A549 (cell line): ENCODE measurements at regions not wholly inside any gene's neighbourhood (a gene's known extent, or its start where the extent isn't known, plus 50 kb on each side); places are given as distances from the start of the nearest gene placed in this dataset.

Experiments used
- ATAC-seq, 2 experiments: fragments of 200-7000 bp in 1 of 2; fragments of >200 bp in 1 of 2; cut with Nextera tagmentation in 1 of 2; cut with Tn5 transposase in 1 of 2; 3 replicates each; pipeline versions ENCODE4 v1.8.0 to v1.9.1; 2018 to 2020; ENCODE audit warnings: mild to moderate bottlenecking in 1 of 2, moderate library complexity in 1 of 2
- CTCF ChIA-PET: fragments of 300-600 bp; sonication (Branson Sonifier 250); formaldehyde crosslinking; extraction: SDS; loops from one replicate; lab custom pipeline; 2021; ENCODE audit warnings: antibody characterized with exemption, inconsistent platforms; lab: Yijun Ruan, JAX
- POLR2A ChIA-PET: fragments of 350-600 bp; formaldehyde crosslinking; extraction: SDS; loops from one replicate; lab custom pipeline; 2021; ENCODE audit warnings: antibody characterized with exemption, inconsistent platforms; lab: Yijun Ruan, JAX
- DNase-seq, 2 experiments: peaks; one replicate each; pipeline versions ENCODE4 v3.0.0 to v3.0.0-alpha.2; 2011 to 2016; ENCODE audit warnings: low read depth in 1 of 2, low spot score in 1 of 2
- FAIRE-seq: peaks from 2 replicates; lab custom pipeline; 2011; peaks lifted over from hg19 to GRCh38; lab: Jason Lieb, UNC
- H3K27ac ChIP-seq, 2 experiments: fragments of >200 bp; sonication (Bioruptor Twin); formaldehyde crosslinking; 3 replicates each; pipeline ENCODE4 v1.5.1; 2016 to 2017
- H3K4me1 ChIP-seq: fragments of >200 bp; sonication (Bioruptor Twin); formaldehyde crosslinking; 3 replicates; pipeline ENCODE4 v1.6.1; 2016
- H3K4me2 ChIP-seq: fragments of >200 bp; sonication (Bioruptor Twin); formaldehyde crosslinking; 3 replicates; pipeline ENCODE4 v1.6.1; 2016
- H3K4me3 ChIP-seq: fragments of >200 bp; sonication (Bioruptor Twin); formaldehyde crosslinking; 3 replicates; pipeline ENCODE4 v1.5.1; 2016
- H3K9me3 ChIP-seq: fragments of >200 bp; sonication (Bioruptor Twin); formaldehyde crosslinking; 3 replicates; pipeline ENCODE4 v1.6.1; 2016
- BCL3 ChIP-seq: fragments of >200 bp; sonication (Bioruptor Twin); formaldehyde crosslinking; IDR thresholded peaks from 3 replicates; pipeline ENCODE4 v1.6.1; 2016
- CBX2 ChIP-seq: fragments of 200-600 bp; sonication (generic); IDR thresholded peaks from 2 replicates; pipeline ENCODE4 v1.6.1; 2016; ENCODE audit warnings: low read depth, mild to moderate bottlenecking, borderline replicate concordance
- CBX8 ChIP-seq: fragments of 200-600 bp; sonication (generic); IDR thresholded peaks from 2 replicates; pipeline ENCODE4 v1.6.1; 2016
- CEBPB ChIP-seq, 2 experiments: fragments of >200 bp in 1 of 2; sonication (Bioruptor Twin) in 1 of 2; formaldehyde crosslinking in 1 of 2; IDR thresholded peaks; 2 replicates each; pipeline ENCODE4 v1.6.1; 2012 to 2016
- ELK1 ChIP-seq: fragments of 150-350 bp; IDR thresholded peaks from 2 replicates; pipeline ENCODE4 v1.6.1; 2014; ENCODE audit warnings: low read depth, mild to moderate bottlenecking, low read length
- FOSL2 ChIP-seq, 2 experiments: fragments of 450-650 bp in 1 of 2; fragments of >200 bp in 1 of 2; sonication (Bioruptor Twin) in 1 of 2; formaldehyde crosslinking; IDR thresholded peaks; 2 replicates each; pipeline versions ENCODE4 v1.5.0 to v1.6.1; 2016 to 2020; ENCODE audit warnings: mild to moderate bottlenecking in 1 of 2, moderate library complexity in 1 of 2
- FOXS1 ChIP-seq: fragments of 250-450 bp; sonication (Bioruptor Pico); IDR thresholded peaks from 2 replicates; pipeline ENCODE4 v1.5.0; 2020; ENCODE audit warnings: mild to moderate bottlenecking, moderate library complexity
- HDAC2 ChIP-seq: fragments of 200-600 bp; sonication (generic); IDR thresholded peaks from 2 replicates; pipeline ENCODE4 v1.6.1; 2016
- HEYL ChIP-seq: fragments of 250-450 bp; sonication (Bioruptor Pico); IDR thresholded peaks from 2 replicates; pipeline ENCODE4 v1.8.0; 2021; ENCODE audit warnings: mild to moderate bottlenecking, moderate library complexity
- HOXB5 ChIP-seq: fragments of 250-450 bp; sonication (Bioruptor Pico); IDR thresholded peaks from 2 replicates; pipeline ENCODE4 v1.5.0; 2020; ENCODE audit warnings: mild to moderate bottlenecking, moderate library complexity
- JUN ChIP-seq, 2 experiments: fragments of >200 bp; sonication (Bioruptor Twin); formaldehyde crosslinking; IDR thresholded peaks; 2 replicates in 1 of 2; 3 replicates in 1 of 2; pipeline ENCODE4 v1.6.1; 2016 to 2017
- JUNB ChIP-seq: fragments of >200 bp; sonication (Bioruptor Twin); formaldehyde crosslinking; IDR thresholded peaks from 2 replicates; pipeline ENCODE4 v1.6.1; 2016
- MAX ChIP-seq: IDR thresholded peaks from 2 replicates; pipeline ENCODE4 v1.6.1; 2012
- NPAS2 ChIP-seq: fragments of 250-450 bp; sonication (Bioruptor Pico); IDR thresholded peaks from 2 replicates; pipeline ENCODE4 v1.8.0; 2022; ENCODE audit warnings: mild to moderate bottlenecking, moderate library complexity, borderline replicate concordance
- PBX3 ChIP-seq: IDR thresholded peaks from 2 replicates; pipeline ENCODE4 v1.6.1; 2012
- RAD21 ChIP-seq, 2 experiments: fragments of >200 bp in 1 of 2; sonication (Bioruptor Twin) in 1 of 2; formaldehyde crosslinking in 1 of 2; IDR thresholded peaks in 1 of 2; conservative IDR thresholded peaks in 1 of 2; 2 replicates in 1 of 2; 3 replicates in 1 of 2; pipeline ENCODE4 v1.6.1; 2012 to 2018; ENCODE audit warnings: inconsistent platforms in 1 of 2
- RCOR1 ChIP-seq: fragments of 150-350 bp; IDR thresholded peaks from 2 replicates; pipeline ENCODE4 v1.6.1; 2014; ENCODE audit warnings: antibody characterized with exemption, low read length, low read depth
- RFX5 ChIP-seq: fragments of 450-650 bp; IDR thresholded peaks from 2 replicates; pipeline ENCODE4 v1.7.1; 2014; ENCODE audit warnings: antibody characterized with exemption, mild to moderate bottlenecking, moderate library complexity
- RNF2 ChIP-seq: fragments of 200-600 bp; sonication (generic); IDR thresholded peaks from 2 replicates; pipeline ENCODE4 v1.6.1; 2016; ENCODE audit warnings: low read depth, mild to moderate bottlenecking, antibody characterized with exemption, moderate library complexity, borderline replicate concordance
- SMC3 ChIP-seq: fragments of >200 bp; sonication (Bioruptor Twin); formaldehyde crosslinking; IDR thresholded peaks from 3 replicates; pipeline ENCODE4 v1.6.1; 2018; ENCODE audit warnings: inconsistent platforms
- TFCP2L1 ChIP-seq: fragments of 250-450 bp; sonication (Bioruptor Pico); IDR thresholded peaks from 2 replicates; pipeline ENCODE4 v1.5.0; 2021; ENCODE audit warnings: mild to moderate bottlenecking
- TP53 ChIP-seq: fragments of 250-450 bp; sonication (Bioruptor Pico); IDR thresholded peaks from 2 replicates; pipeline ENCODE4 v1.5.0; 2021; ENCODE audit warnings: mild to moderate bottlenecking, moderate library complexity
- ZC3H11A ChIP-seq: fragments of 450-650 bp; IDR thresholded peaks from 2 replicates; pipeline ENCODE4 v1.6.1; 2014; ENCODE audit warnings: antibody characterized with exemption, mild to moderate bottlenecking
- ZNF302 ChIP-seq: fragments of 250-450 bp; sonication (Bioruptor Pico); IDR thresholded peaks from 2 replicates; pipeline ENCODE4 v1.9.0; 2021; ENCODE audit warnings: inconsistent platforms, mild to moderate bottlenecking, moderate library complexity
- ZSCAN20 ChIP-seq: fragments of 250-450 bp; sonication (Bioruptor Pico); IDR thresholded peaks from 2 replicates; pipeline ENCODE4 v1.8.0; 2022; ENCODE audit warnings: mild to moderate bottlenecking, moderate library complexity
- WGBS: methylation state at CpG from one replicate; pipeline ENCODE4 v1.1.6; 2017; ENCODE audit errors: missing lambda C conversion rate; 5-methylcytosine and 5-hydroxymethylcytosine counted together

- Histone ChIP-seq H3K9me3 (no peaks in the 10 kb centered on the region), H3K27ac (peak overlapping the region in 1 of 2 experiments; percentile 63; a peak in 2 of 6 replicates), H3K4me1 (peaks cover 12% of the 10 kb centered on the region), H3K4me2 (peak overlapping the region; percentile 36; the same call in 2 of the 3 replicates), H3K4me3 (no peak overlapping the region)
- DNase-seq (no peak), FAIRE-seq (no peak), ATAC-seq (peak in 1 of 2 experiments; percentile 51; a peak in 1 of 6 replicates)
- WGBS, result 66% methylated on average over 5 of the region's 5 CpGs
- CTCF ChIA-PET, result no interaction called here
- POLR2A ChIA-PET, result interaction anchor here (1.0 kb wide), 1 partner anchor 195 kb away, joined by 5 read pairs; the partner anchor contains the start of gene CITED2
- TF ChIP-seq PBX3 (no peak), JUNB (no peak), RFX5 (no peak), TP53 (CRISPR knock-in tag) (no peak), HEYL (CRISPR knock-in tag) (no peak), CEBPB (IDR thresholded peaks at IDR 0.05) (no peak)
These were observed 194.6 kb upstream of the CITED2 start for GRCh38 chr6:139568956-139569538.

- TF ChIP-seq CBX8 (no peak), SMC3 (no peak), MAX (no peak), FOXS1 (CRISPR knock-in tag) (no peak), ELK1 (no peak), RAD21 (conservative IDR thresholded peaks at IDR 0.05 in 1 of 2, IDR thresholded peaks at IDR 0.05 in 1 of 2) (no peak), ZC3H11A (no peak), CBX2 (no peak), TFCP2L1 (CRISPR knock-in tag) (no peak), ZSCAN20 (CRISPR knock-in tag) (no peak), FOSL2 (IDR thresholded peaks at IDR 0.05) (no peak), FOSL2 (CRISPR knock-in tag; IDR thresholded peaks at IDR 0.05) (no peak), RCOR1 (no peak), BCL3 (no peak), HDAC2 (no peak), HOXB5 (CRISPR knock-in tag) (no peak), ZNF302 (CRISPR knock-in tag) (no peak), JUN (IDR thresholded peaks at IDR 0.05) (no peak), NPAS2 (no peak), RNF2 (no peak)
- DNase-seq, result no peak
- ChIA-PET POLR2A (interaction anchor here (1.0 kb wide), 1 partner anchor 194 kb away, joined by 5 read pairs; the partner anchor contains the start of gene CITED2), CTCF (interaction anchor here (0.6 kb wide), 1 partner anchor 184 kb away, joined by 3 read pairs; no protein-coding TSS in a partner anchor)
- WGBS, result 73% methylated on average over 3 of the region's 3 CpGs
- Histone ChIP-seq H3K9me3 (no peaks in the 10 kb centered on the region), H3K27ac (peak overlapping the region in 1 of 2 experiments; percentile 49; a peak in 2 of 6 replicates), H3K4me2 (peak overlapping the region; percentile 36; the same call in 1 of the 3 replicates), H3K4me3 (no peak overlapping the region), H3K4me1 (peaks cover 12% of the 10 kb centered on the region)
- FAIRE-seq, result no peak
- ATAC-seq, result no peak
These were observed 193.9 kb upstream of the CITED2 start for GRCh38 chr6:139568151-139568955.
